HT-29 (cell line): ENCODE measurements at regions not wholly inside any gene's neighbourhood (a gene's known extent, or its start where the extent isn't known, plus 50 kb on each side); places are given as distances from the start of the nearest gene placed in this dataset.

ENCODE experiments used
- DNase-seq: peaks from one replicate; pipeline ENCODE4 v3.0.0-alpha.2; 2015; ENCODE audit warnings: low spot score

DNA sequence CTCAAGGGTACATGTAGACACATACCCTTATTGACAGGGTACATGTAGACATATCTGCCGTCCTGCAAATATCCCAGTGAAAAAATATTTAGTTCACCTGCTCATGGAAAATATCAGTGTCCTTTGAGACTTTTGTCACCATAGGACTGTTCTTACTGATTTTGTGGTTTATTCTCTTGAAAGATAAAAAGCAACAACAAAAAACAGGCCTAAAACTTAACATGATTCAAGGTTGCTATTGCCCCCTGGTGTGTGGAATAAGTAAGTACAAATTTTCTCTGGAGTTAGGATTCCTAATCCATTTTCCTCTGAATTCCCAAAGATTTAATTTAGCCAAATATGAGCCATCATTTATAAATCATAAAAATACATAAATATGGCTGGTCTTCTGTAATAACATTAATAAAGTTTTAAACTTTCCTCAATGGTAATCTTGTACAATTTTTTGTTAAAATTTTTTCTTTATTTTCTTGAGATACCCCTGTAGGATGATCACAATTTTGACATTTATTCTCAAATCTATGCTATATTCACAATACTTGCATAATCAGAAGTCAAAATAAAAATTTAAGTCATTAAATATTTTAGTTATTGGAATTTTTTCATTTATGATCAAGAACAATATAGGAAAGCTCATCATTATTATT is 741.4 kb upstream of the POT1 start:
- DNase-seq: peak; percentile 43

DNA sequence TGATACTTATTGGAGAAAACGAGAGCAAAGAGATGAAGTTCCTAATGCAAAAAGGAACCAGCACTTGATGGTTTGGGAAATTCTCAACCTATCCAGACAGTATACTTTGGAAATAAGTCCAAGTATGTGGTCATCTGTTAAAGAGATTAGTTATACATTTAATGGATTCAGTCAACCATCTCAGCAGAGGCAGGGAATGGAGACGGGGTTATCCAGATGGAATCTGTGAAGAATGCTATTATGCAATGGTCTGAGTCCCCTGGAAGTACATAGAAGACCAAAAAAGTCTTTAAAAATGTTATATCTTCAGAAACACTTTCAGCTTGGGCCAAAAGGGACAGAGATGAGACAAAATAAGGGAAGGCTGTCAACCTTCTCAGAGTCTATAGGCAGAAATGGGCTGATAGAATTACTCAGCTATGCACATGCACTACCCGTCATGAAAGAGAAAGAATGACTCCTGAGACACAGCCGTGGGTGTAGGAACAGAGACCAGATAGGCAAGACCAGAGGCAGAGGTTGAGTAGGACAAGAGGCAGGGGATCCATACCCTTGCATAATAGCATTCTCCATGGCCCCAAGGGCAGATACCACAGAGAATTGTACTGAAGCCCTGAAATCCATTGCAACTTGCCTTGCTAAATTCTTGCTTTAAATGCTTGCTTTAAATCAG is 738.8 kb upstream of the POT1 start:
- no peak for DNase-seq

DNA sequence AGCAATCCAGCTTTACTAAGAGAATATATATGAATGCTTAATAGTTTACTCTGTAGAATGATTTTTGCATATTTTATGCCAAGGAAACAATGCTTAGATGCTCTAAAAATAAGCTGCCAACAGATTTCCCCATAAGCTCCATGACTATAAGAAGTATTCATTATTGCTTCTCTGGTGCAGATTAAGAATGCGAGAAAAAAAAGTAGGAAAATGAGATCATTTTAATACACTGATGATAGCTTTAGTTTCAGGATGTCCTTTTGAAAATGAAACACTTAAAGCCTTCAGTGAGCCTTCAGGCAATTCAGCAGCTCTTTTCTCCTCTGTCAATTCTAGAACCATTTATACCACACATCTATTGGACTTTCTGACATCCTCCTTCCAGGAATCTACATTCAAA is 735.0 kb upstream of the POT1 start:
- no peak for DNase-seq

DNA sequence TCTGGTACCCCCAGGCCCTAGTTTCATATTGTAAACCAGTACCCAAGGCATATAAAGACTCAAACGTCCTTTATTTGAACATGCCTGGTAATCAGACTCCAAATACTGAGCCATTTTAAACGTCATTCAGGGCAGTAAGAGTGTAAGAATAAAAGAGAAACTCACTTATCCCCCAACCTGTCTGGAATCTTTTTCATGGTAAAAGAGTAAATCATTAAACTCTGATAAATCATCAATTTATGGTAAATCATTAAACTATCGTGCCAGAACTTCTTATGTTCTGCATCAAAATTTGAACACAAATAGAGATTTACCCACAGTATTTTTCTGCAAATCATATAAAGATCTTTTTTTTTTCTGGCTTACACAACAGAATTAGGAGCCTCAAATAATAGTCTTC is 734.3 kb upstream of the POT1 start:
- no peak for DNase-seq

DNA sequence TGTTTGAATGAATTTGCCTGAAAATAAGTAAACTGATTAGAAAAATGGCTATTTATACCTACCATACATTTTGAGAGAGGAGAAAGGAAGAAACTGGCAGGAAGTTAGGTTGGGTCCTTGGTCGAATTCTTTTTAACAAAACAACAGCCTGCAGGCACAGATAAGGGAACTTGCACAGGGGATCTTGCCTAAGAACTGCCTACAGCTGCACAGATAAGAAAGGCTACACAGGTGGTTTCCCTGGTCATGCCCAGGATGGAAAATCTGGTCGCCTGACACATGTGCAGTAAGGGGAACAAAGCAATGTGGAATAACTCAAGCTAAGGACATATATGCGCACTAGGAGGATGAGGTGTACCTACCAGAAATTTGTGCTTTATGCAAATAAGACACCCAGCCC is 732.1 kb upstream of the POT1 start:
- no peak for DNase-seq

DNA sequence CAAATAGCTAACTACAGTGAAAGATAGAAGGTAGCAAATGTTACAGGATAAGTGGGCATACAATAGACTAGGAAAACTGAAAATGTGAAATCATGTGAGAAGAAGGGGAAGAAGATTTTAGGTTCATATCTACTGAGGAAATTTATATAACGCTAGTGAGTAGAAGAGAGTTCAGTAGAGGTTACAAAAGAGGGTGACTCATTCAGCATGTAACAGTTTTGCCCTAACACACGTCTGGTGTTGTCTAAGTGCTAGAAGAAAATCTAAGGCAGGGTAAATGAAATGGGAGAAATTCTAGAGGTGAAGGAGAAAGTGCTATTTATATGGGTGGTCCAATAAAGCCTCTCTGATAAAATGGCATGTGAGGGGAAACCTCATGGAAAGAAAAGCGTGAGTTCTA is 731.4 kb upstream of the POT1 start:
- no peak for DNase-seq

DNA sequence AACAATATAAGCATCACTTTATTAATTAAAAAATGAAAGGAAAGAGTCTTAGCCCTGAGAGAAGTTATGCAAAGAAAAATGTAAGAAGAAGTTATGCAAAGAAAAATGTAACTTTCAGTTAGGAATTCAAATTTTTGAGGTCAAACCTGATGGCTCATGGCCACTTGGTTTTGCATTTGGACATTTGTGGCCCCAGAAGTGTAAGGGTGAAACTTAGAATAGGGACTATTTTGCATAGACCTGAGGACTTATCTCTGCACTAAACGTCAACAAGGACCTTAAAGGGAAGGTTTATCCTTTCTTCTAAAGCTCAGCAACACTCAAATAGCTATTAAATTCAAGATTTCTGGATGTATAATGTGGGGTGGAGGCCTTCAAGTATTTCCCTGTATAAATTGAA is 724.5 kb upstream of the POT1 start:
- DNase-seq: no peak

DNA sequence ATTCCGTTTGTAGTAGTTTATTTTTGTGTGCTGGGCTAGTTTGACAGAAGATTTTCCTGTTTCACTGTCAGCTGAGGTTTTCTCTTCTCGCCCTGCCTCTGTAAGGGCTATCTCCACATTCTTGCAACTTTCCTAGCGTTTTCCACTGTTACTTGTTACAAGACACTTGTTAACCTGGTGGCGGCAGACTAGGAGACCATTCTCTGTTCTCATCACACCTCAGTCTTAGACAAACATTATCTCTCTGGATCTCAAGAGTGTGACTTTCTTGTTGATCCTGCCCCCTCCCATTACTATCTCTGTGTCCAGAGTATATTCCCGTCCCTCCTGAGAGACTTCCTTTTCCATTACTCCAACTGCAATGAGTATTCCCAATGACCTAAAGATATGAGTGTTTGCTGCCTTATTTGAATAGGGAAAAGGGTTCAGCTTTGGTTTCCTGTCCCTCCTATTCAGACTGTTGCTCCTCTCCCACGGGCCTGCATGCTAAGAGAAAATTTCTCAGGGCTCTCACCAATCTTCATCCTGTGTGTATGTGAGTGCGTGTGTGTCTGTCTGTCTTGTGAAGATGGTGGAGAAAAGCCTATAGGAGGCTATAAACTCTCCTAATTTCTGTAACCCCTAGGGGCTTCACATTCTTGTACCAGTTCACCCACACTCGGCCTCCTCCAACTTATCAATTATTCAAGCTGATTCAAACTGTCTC is 722.4 kb upstream of the POT1 start:
- DNase-seq: no peak

DNA sequence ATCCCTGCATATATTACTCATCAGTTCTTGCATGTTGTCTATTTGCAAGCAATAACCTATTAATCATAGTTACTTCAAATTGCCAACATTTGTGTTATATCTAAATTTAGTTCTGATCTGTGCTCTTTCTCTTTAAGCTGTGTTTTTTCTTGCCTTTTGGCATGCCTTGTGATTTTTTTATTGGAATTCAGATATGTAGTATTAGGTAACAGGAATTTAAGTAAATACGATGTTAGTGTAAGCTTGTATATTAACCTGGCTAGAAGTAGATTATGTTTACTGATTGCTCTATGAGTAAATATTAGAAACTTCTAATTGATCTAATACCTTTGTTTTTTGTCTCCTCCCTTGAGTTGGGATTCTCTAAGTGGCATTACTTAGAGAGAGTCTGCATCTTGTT is 718.9 kb upstream of the POT1 start:
- DNase-seq: no peak

DNA sequence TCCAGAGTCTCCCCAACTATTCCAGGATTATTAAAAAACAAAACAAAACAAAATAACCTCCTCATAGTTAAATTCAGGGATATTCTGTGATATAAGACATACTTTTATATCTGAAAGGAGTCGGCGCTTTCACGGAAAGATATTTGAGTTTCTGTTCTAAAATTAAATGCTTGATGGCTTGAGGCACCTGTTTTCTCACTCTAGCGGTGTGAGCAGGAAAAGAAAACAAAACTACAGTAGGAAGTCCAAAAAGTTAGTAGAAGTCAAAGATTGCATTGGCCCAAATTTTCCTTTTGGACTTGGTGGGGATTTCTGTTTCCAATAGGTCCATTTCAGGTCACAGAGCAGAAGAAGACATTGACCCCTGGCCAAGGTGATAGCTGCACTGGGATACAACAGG is 716.1 kb upstream of the POT1 start:
- no peak for DNase-seq

DNA sequence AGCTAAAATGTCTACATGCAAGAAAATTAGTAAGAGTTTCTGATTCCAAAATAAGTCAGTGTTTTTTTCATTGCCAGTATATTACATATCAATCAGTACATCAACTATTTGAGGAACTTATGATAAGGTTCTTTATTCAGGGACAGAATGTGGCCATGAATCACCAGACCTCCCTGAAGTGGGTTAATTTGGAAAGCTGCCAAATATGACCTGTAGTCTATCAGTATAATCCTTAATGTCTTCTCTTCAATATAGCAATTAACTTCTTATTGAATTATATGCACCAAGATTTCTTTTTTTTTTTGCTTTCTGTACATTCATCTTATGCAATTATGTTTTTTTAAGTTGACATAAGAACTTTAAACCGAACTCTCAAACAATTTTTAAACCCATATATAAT is 714.5 kb upstream of the POT1 start:
- no peak for DNase-seq

DNA sequence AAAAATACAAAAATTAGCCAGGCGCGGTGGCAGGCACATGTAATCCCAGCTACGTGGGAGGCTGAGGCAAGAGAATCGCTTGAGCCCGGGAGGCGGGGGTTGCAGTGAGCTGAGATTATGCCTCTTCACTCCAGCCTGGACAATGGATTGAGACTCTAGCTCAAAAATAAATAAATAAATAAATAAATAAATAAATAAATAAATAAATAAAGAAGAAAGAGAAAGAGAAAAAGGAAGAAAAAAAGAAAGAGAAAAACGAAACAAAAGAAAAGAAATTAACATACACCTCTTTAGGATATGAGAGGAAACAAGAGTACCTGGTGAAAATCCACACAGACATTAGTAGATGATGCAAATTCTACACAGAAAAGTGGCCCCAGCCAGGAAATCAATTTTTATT is 713.7 kb upstream of the POT1 start:
- no peak for DNase-seq

DNA sequence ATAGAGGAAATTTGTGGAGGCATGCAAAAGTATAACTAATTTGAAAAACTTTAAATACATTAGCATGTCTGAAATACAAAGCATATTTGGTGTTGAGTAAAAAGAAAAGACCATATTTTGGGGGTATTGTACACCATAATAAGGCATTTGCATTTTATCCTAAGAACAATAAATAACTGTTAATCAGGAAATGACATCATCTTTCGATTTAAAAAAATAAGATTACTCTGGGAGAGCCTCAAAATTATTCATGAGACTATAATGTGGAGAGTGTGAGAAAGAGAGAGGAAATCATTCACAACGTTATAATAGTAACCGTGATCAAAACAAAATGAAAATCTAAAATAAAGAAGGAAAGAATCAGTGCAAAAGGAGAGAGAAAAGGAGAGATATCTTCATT is 712.3 kb upstream of the POT1 start:
- no peak for DNase-seq

DNA sequence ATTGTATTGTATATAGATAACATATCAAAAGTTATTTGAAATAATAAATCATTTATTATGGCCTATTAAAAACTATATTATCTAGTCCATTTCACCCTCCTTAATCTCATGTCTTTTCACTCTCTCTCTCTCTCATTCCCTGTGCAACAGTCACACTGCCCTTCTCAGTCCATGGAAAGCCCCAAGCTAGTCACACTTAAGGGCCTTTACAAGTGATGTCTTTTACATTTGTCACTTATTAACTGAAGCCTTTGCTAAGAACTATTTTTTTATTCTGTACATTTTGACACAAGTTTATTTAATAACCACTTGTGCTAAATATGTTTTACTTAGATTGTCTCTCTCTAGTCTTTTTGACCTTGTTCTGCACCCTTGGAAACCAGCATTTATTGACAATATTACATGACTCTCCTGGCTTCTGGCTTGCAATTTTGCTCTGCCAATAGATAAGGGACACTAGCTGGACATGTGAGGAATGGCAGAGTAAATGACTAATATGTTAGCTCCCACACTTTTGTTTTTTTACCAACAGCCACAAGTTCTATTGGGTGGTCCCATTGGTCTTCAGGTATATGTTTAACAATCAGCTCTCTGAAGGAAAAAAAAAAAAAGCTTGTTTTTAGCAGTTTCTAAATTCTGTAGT is 706.8 kb upstream of the POT1 start:
- DNase-seq: no peak

DNA sequence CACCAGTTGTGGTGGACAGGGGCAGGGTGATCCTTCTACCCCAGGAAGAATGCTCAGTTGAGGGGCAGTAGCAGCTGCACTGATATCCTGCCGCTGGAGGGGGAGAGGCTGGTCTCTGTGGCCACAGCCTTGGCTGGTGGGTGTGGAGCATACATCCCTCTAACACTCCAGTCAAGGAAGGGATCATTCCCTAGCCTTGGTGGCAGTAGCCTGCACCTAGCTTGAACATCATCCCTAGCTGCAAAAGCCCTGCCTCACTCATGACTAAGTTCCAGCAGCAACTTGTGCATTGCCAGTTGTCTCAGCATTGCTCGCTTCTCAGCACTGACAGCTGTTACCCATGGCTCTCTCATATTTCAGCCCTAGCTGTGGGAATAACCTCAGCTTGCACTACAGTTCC is 688.9 kb upstream of the POT1 start:
- DNase-seq: no peak

DNA sequence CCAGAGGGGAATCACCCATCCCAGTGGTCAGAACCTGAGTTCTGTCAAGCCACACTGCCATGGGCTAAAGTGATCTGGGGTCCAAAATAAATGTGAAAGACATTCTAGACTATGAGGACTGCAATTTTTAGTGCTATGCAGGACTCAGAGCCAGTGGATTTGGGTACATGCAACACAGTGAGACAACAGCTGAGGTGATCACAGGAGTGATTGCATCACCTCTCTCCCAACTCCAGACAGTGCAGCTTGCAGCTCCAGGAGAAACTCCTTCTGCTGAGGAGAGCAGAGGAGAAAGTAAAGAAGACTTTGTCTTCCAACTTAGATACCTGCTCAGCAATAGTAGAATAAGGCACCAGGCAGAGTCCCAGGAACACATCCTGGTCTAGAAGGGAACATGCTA is 682.0 kb upstream of the POT1 start:
- DNase-seq: no peak

DNA sequence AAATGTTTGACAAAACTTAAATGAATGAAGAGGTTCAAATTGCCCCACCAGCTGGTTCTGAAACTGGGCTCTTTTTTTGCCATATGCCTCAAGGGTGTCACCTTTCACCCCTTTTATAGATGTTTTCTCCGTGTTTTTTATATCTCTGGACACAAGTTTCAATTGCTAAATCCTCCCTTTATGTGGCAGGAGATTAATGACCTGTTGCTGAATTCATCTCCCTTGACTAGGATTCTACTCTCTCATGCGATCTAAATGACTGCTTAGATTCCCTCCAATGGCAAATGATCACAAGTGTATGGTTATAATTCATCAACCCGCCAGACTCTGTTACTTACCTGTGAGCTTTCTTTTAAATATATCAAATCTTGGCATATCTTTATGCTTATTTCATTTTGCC is 677.0 kb upstream of the POT1 start:
- DNase-seq: no peak

DNA sequence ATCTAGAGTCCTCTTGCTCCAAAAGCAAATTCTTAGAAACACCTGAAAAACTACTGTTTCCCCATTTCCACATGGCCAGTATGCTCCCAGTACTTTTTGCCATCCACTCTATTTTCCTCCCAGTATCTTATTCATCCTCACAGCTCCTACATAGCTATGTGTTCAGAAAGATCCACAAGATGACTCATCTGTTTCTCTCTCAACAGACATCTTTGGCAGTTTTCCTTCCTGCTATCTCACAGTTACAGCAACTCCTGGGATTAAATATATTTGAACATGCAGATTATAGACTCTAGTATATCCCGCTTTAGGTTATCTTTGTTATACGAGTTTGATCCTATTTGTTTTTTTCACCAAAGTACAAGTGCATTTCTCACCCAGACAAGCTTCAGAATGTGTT is 675.6 kb upstream of the POT1 start:
- DNase-seq: no peak

DNA sequence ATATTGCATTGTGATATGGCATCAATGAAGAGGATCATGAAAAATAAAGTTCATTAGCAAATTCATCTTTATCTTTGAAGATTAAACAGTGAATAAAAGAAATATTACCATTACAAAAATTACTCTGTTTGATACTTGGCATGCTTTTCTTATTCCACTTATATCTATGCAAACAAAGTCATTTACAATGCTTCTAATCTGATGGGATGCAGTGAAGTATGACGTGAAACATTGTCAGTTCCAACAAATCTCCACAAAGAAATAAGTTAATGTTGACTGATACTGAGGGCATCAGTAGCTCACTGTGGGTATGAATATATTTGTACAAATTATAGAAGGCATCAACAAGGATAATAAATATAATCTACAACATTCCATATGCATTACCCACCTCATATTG is 672.8 kb upstream of the POT1 start:
- no peak for DNase-seq

DNA sequence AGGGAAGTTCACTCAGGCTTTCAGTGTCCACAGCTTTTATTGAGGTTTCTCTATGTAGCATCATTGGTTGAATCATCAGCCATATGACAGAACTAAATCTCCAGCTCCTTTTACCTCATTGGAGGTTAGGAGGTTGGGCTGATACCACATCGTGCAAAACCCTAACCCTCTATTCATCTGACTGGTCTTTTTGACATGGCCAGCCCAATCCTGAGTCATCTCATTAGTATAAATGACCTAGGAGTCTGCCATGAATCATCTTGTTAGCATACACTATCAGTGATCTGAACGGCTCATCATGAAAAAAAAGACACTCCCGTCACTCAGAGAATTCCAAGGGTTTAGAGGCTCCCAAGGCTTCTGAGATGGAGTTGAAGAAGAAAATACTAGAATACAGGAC is 669.8 kb upstream of the POT1 start:
- no peak for DNase-seq

DNA sequence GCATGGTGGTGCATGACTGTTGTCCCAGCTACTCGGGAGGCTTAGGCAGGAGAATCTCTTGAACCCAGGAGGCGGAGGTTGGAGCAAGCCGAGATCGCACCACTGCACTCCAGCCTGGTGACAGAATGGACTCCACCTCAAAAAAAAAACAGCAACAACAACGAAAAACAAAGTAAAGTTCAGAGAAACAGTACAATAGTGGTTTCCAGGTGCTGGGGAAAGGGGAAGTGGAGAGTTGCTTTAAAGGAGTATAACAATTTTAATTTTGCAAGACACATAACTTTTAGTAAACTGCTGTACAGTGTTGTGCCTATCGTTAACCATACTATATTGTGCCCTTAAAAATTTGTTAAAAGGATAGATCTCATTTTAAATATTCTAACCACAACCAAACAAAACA is 662.7 kb upstream of the POT1 start:
- DNase-seq: no peak

DNA sequence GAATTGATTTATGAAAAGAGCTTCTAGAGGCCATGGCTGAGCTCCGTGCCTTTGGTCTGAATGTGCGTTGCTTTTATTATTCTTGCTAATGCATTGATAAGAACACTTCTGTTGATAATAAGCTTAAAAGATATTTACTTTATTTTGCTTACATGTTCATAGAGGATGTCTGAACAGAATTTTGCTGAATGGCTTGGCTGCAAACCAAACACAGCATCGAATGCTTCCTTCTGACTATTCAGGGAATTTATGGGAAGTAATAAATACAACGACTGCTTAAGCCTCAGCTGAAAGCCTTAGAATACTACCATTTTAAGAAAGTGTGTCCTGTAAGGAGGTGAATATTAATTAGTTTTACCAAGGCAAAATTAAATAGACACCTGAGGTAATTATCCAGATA is 643.5 kb upstream of the POT1 start:
- no peak for DNase-seq

DNA sequence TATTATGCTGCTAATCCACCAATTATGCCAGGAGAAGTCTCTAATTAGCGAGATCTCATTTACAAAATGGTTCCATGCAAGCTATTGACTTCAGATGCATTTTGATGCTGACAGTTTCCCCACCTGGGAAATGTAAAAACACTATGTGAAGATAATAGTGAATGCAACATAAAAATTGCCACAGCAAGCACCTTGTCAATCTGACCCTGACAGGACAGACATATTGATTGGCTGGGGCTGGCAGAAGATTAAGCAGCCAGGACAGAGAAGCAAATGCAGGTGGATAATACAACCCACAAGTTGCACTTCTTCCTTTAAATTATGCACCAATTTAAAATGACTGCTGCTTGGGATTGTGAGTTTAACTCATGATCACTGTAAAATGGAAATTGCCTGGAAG is 642.8 kb upstream of the POT1 start:
- DNase-seq: no peak
